HepG2 (cell line): ENCODE measurements at regions not wholly inside any gene's neighbourhood (a gene's known extent, or its start where the extent isn't known, plus 50 kb on each side); places are given as distances from the start of the nearest gene placed in this dataset.
"Not testable (repeated sequence)": the region's sequence is repeated elsewhere in the genome, so short reads cannot be mapped to it uniquely, and the experiment has no call there.

Experiments used
- ATAC-seq: fragments of 200-7000 bp; cut with Tn5 transposase; 3 replicates; pipeline ENCODE4 v1.9.1; 2020; ENCODE audit warnings: mild to moderate bottlenecking, moderate library complexity
- BruUV-seq: library from RNA; stranded (reverse); fragments of 400-500 nt; replicated peaks from 2 replicates; lab custom pipeline; 2021; lab: Mats Ljungman, UMichigan
- CTCF ChIA-PET: fragments of 300-600 bp; formaldehyde crosslinking; extraction: SDS; loops from one replicate; lab custom pipeline; 2021; ENCODE audit warnings: low total read pairs, inconsistent platforms, low intra/inter-chr PET ratio; lab: Yijun Ruan, JAX
- POLR2A ChIA-PET: fragments of 350-600 bp; sonication (Branson Sonifier 250); formaldehyde crosslinking; loops from one replicate; lab custom pipeline; 2020; ENCODE audit warnings: antibody characterized with exemption, inconsistent platforms; lab: Yijun Ruan, JAX
- DNase-seq: peaks from one replicate; pipeline ENCODE4 v3.0.0-alpha.2; 2015; ENCODE audit warnings: low spot score
- FAIRE-seq: peaks from 3 replicates; lab custom pipeline; 2011; peaks lifted over from hg19 to GRCh38; lab: Jason Lieb, UNC
- H2AFZ ChIP-seq: one replicate; pipeline ENCODE4 v1.6.1; 2011; ENCODE audit warnings: low read length, inconsistent platforms
- H3K27ac ChIP-seq: fragments of 300-600 bp; 3 replicates; pipeline ENCODE4 v1.8.0; 2011; ENCODE audit warnings: mixed run types, mild to moderate bottlenecking, mixed read lengths, low read length, inconsistent platforms; ENCODE audit not compliant: insufficient read depth; ENCODE audit errors: extremely low read length
- H3K27me3 ChIP-seq, 2 experiments: fragments of 200-600 bp in 1 of 2; 2 replicates in 1 of 2; 3 replicates in 1 of 2; pipeline versions ENCODE4 v1.6.0 to v1.8.0; 2011; ENCODE audit warnings: low read length in 2 of 2, mild to moderate bottlenecking in 2 of 2, moderate library complexity in 2 of 2, inconsistent platforms in 1 of 2; ENCODE audit not compliant: insufficient read depth in 2 of 2, control insufficient read depth in 1 of 2
- H3K36me3 ChIP-seq, 2 experiments: fragments of 200-600 bp in 1 of 2; replicated peaks in 1 of 2; 2 replicates in 1 of 2; 3 replicates in 1 of 2; pipeline versions ENCODE4 v1.5.1 to v1.8.0; 2011; ENCODE audit warnings: low read length in 2 of 2, inconsistent platforms in 1 of 2; ENCODE audit not compliant: insufficient read depth in 2 of 2, control insufficient read depth in 1 of 2
- H3K4me1 ChIP-seq: 2 replicates; pipeline ENCODE4 v1.5.1; 2012; ENCODE audit warnings: low read length, inconsistent platforms; ENCODE audit not compliant: insufficient read depth
- H3K4me2 ChIP-seq: 2 replicates; pipeline ENCODE4 v1.6.0; 2011; ENCODE audit warnings: low read depth, low read length, inconsistent platforms
- H3K4me3 ChIP-seq, 3 experiments: fragments of 200-600 bp in 1 of 3; sonication (generic), shearing (Covaris generic) in 1 of 3; replicated peaks in 1 of 3; 2 replicates each; pipeline ENCODE4 v1.5.1; 2011 to 2016; ENCODE audit warnings: low read length in 3 of 3, inconsistent platforms in 2 of 3, low read depth in 2 of 3, mild to moderate bottlenecking in 2 of 3, control low read depth in 1 of 3, mixed read lengths in 1 of 3; ENCODE audit not compliant: insufficient read depth in 1 of 3
- H3K79me2 ChIP-seq: one replicate; pipeline ENCODE4 v1.6.1; 2011; ENCODE audit warnings: low read length, inconsistent platforms; ENCODE audit not compliant: insufficient read depth
- H3K9ac ChIP-seq: 2 replicates; pipeline ENCODE4 v1.6.0; 2011; ENCODE audit warnings: mild to moderate bottlenecking, low read depth, low read length, inconsistent platforms; ENCODE audit not compliant: insufficient read depth
- H3K9me3 ChIP-seq: 2 replicates; pipeline ENCODE4 v1.5.1; 2012; ENCODE audit warnings: mild to moderate bottlenecking, low read length
- H4K20me1 ChIP-seq: 2 replicates; pipeline ENCODE4 v1.6.0; 2011; ENCODE audit warnings: inconsistent platforms, mild to moderate bottlenecking, low read length, moderate library complexity; ENCODE audit not compliant: insufficient read depth
- REL ChIP-seq: sonication (generic); formaldehyde crosslinking; conservative IDR thresholded peaks from 2 replicates; pipeline ENCODE4 v1.8.0; 2022; ENCODE audit warnings: mild to moderate bottlenecking, missing genetic modification reagents, moderate library complexity
- SPEN ChIP-seq: sonication (generic); formaldehyde crosslinking; IDR thresholded peaks from 2 replicates; pipeline ENCODE4 v1.5.1; 2020; ENCODE audit warnings: low read depth, mild to moderate bottlenecking, missing genetic modification reagents
- YY1 ChIP-seq: IDR thresholded peaks from 2 replicates; pipeline ENCODE4 v1.6.1; 2011; ENCODE audit warnings: low read length, low read depth, moderate library complexity, mild to moderate bottlenecking; ENCODE audit not compliant: insufficient read depth, insufficient replicate concordance
- ZEB1 ChIP-seq: IDR thresholded peaks from 2 replicates; pipeline ENCODE4 v1.6.1; 2012; ENCODE audit warnings: mild to moderate bottlenecking, low read depth, inconsistent platforms; ENCODE audit not compliant: insufficient replicate concordance
- ZNF17 ChIP-seq: sonication (generic); formaldehyde crosslinking; IDR thresholded peaks from 2 replicates; pipeline ENCODE4 v1.5.0; 2020; ENCODE audit warnings: mild to moderate bottlenecking, missing genetic modification reagents
- ZNF441 ChIP-seq: sonication (generic); formaldehyde crosslinking; IDR thresholded peaks from 2 replicates; pipeline ENCODE4 v1.7.0; 2021; ENCODE audit warnings: missing genetic modification reagents, borderline replicate concordance
- ZSCAN12 ChIP-seq: sonication (generic); formaldehyde crosslinking; IDR thresholded peaks from 2 replicates; pipeline ENCODE4 v1.9.0; 2021; ENCODE audit warnings: mild to moderate bottlenecking, missing genetic modification reagents
- ZSCAN20 ChIP-seq: sonication (generic); formaldehyde crosslinking; IDR thresholded peaks from 2 replicates; pipeline ENCODE4 v1.4.0; 2020; ENCODE audit warnings: missing genetic modification reagents, mild to moderate bottlenecking, borderline replicate concordance
- ZZZ3 ChIP-seq: sonication (generic); formaldehyde crosslinking; IDR thresholded peaks from 2 replicates; pipeline ENCODE4 v1.4.0; 2020; ENCODE audit warnings: missing genetic modification reagents, mild to moderate bottlenecking, borderline replicate concordance
- WGBS: methylation state at CpG from one replicate; pipeline ENCODE4 v1.1.6; 2017; ENCODE audit warnings: low lambda C conversion rate; 5-methylcytosine and 5-hydroxymethylcytosine counted together
- in situ Hi-C: cut with HindIII; loops from 2 replicates; pipeline ENCODE4 v1.10.0; 2017; ENCODE audit warnings: low pct_unique_long_range_greater_than_20kb; ENCODE audit not compliant: extremely low pct_ligation_motif_present
- intact Hi-C: fragments of 100-400 bp; cut with micrococcal nuclease; formaldehyde crosslinking; loops from one replicate; pipeline ENCODE4 v1.10.0; 2022; ENCODE audit not compliant: unreplicated experiment
- TF ChIP-seq, protein P1 (sequence below): sonication (generic); formaldehyde crosslinking; IDR thresholded peaks from 2 replicates; pipeline ENCODE4 v1.4.0; 2020; ENCODE audit warnings: mild to moderate bottlenecking, missing genetic modification reagents

DNA sequence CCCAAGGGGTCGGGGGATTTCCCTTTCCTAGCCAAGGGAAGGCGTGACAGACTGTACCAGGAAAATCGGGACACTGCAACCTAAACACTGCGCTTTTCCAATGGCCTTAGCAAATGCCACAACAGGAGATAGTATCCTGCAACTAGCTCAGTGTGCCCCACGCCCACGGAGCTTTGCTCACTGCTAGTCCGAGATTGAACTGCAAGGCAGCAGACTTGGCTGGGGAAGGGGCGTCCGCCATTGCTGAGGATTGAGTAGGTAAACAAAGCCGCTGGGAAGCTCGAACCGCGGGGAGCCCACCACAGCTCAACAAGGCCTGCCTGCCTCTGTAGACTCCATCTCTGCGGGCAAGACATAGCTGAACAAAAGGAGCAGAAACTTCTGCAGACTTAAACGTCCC is 72.3 kb upstream of the THRB start (continued):
- TF ChIP-seq, protein P1, sequence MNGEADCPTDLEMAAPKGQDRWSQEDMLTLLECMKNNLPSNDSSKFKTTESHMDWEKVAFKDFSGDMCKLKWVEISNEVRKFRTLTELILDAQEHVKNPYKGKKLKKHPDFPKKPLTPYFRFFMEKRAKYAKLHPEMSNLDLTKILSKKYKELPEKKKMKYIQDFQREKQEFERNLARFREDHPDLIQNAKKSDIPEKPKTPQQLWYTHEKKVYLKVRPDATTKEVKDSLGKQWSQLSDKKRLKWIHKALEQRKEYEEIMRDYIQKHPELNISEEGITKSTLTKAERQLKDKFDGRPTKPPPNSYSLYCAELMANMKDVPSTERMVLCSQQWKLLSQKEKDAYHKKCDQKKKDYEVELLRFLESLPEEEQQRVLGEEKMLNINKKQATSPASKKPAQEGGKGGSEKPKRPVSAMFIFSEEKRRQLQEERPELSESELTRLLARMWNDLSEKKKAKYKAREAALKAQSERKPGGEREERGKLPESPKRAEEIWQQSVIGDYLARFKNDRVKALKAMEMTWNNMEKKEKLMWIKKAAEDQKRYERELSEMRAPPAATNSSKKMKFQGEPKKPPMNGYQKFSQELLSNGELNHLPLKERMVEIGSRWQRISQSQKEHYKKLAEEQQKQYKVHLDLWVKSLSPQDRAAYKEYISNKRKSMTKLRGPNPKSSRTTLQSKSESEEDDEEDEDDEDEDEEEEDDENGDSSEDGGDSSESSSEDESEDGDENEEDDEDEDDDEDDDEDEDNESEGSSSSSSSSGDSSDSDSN (CRISPR knock-in tag), result no peak
- no peak for TF ChIP-seq ZNF441 (CRISPR knock-in tag)
- TF ChIP-seq, all 625 proteins: peak for 0

DNA sequence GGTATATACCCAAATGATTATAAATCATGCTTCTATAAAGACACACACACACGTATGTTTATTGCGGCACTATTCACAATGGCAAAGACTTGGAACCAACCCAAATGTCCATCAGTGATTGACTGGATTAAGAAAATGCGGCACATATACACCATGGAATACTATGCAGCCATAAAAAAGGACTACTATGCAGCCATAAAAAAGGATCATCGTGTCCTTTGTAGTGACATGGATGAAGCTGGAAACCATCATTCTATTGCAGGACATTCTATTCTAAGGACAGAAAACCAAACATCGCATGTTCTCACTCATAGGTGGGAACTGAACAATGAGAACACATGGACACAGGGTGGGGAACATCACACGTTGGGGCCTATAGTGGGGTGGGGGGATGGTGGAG is 77.8 kb upstream of the THRB start:
- H3K36me3 ChIP-seq, H3K9ac ChIP-seq, DNase-seq, H3K27me3 ChIP-seq, H3K4me1 ChIP-seq, ATAC-seq, intact Hi-C loops, H3K27ac ChIP-seq, BruUV-seq, in situ Hi-C loops, H3K79me2 ChIP-seq, H4K20me1 ChIP-seq, H2AFZ ChIP-seq, CTCF ChIA-PET, H3K9me3 ChIP-seq, POLR2A ChIA-PET, FAIRE-seq, H3K4me2 ChIP-seq, H3K4me3 ChIP-seq: not testable (repeated sequence)
- WGBS, result 50% methylated on average over 6 of the region's 6 CpGs

DNA sequence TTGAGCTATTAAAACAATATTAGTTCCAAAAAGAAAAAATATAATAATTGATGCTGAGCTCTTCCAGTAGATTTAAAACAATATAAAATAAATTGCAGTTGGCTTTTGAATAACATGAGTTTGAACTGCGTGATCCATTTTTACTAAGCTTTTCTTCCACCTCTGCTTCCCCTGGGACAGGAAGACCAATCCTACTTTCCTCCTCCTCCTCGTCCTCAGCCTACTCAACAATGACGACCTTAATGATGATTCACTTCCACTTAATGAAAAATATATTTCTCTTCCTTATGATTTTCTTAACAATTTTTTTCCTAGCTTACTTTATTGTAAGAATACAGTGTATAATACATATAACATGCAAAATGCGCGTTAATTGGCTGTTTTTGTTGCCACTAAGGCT is 78.9 kb upstream of the THRB start:
- no peaks in the 10 kb centered on the region for H4K20me1 ChIP-seq
- TF ChIP-seq ZEB1 (no peak), ZZZ3 (CRISPR knock-in tag) (no peak), ZNF17 (CRISPR knock-in tag) (no peak), REL (CRISPR knock-in tag) (no peak), YY1 (no peak), ZSCAN12 (CRISPR knock-in tag) (no peak), SPEN (CRISPR knock-in tag) (no peak), ZSCAN20 (CRISPR knock-in tag) (no peak)

More for the DNA sequence above, 78.9 kb upstream of the THRB start:
- ChIA-PET POLR2A (no interaction called here), CTCF (no interaction called here)
- no peaks in the 10 kb centered on the region for H3K36me3 ChIP-seq
- DNase-seq, result no peak
- no peak overlapping the region for H3K4me3 ChIP-seq
- no peak overlapping the region for H3K4me2 ChIP-seq
- no peak for ATAC-seq
- no TSS peak for BruUV-seq
- H3K27me3 ChIP-seq, result no peaks in the 10 kb centered on the region
- 56% methylated on average over 5 of the region's 5 CpGs for WGBS
- no peak for FAIRE-seq
- no peaks in the 10 kb centered on the region for H3K4me1 ChIP-seq
- H2AFZ ChIP-seq, result no peak overlapping the region
- H3K9ac ChIP-seq, result no peak overlapping the region
- no peaks in the 10 kb centered on the region for H3K9me3 ChIP-seq
- no peak overlapping the region for H3K27ac ChIP-seq
- in situ Hi-C loops (no loop called here), intact Hi-C loops (no loop called here)
- no peaks in the 10 kb centered on the region for H3K79me2 ChIP-seq
